ENCODE measurements at regions not wholly inside any gene's neighbourhood (a gene's known extent, or its start where the extent isn't known, plus 50 kb on each side); places are given as distances from the start of the nearest gene placed in this dataset.

- Histone ChIP-seq H3F3A (replicated peaks; ENCODE audit: low read depth) (no peaks in the 10 kb centered on the region), H3K27ac (ENCODE audit: low read depth) (no peak overlapping the region), H3K4me2 (no peak overlapping the region), H4K20me1 (replicated peaks; ENCODE audit: insufficient read depth) (no peaks in the 10 kb centered on the region), H3K9me2 (ENCODE audit: insufficient read depth) (no peaks in the 10 kb centered on the region), H3K36me3 (ENCODE audit: insufficient read depth) (no peaks in the 10 kb centered on the region), H2AFZ (peak overlapping the region; percentile 70; the same call in 1 of the 2 replicates), H3K27me3 (ENCODE audit: insufficient read depth) (no peaks in the 10 kb centered on the region), H3K79me2 (replicated peaks; ENCODE audit: insufficient read depth) (no peaks in the 10 kb centered on the region), H3K4me1 (ENCODE audit: insufficient read depth) (no peaks in the 10 kb centered on the region), H3K4me3 (no peak overlapping the region)
- Mint-ChIP-seq H3K27me3 (ENCODE audit: insufficient read depth, low read depth, poor library complexity) (no peaks in the 10 kb centered on the region), H3K36me3 (ENCODE audit: low read depth) (no peaks in the 10 kb centered on the region), H3K27ac (no peak overlapping the region), H3K4me3 (no peak overlapping the region), H3K9me3 (no peaks in the 10 kb centered on the region), H3K4me1 (0 out of 3 replicates have a peak, but pooled peaks cover 3% of the 10 kb centered on the region)
- ATAC-seq (no peak), DNase-seq (ENCODE audit: low spot score) (no peak)
- TF ChIP-seq CTCF (conservative IDR thresholded peaks at IDR 0.05; ENCODE audit: low read depth in 2 of 2), result no peak
- TF ChIP-seq EZH2phosphoT487 (IDR thresholded peaks at IDR 0.05; ENCODE audit: unreplicated experiment), result no peak
- TF ChIP-seq JUNB (IDR thresholded peaks at IDR 0.05; ENCODE audit: unreplicated experiment), result no peak
- TF ChIP-seq ZNF331 (CRISPR knock-in tag; IDR thresholded peaks at IDR 0.05; ENCODE audit: low read depth), result no peak
- no peak for TF ChIP-seq ZNF114 (CRISPR knock-in tag; IDR thresholded peaks at IDR 0.05)
- TF ChIP-seq POLR2AphosphoS5 (IDR thresholded peaks at IDR 0.05; ENCODE audit: low read depth), result no peak
- TF ChIP-seq REST (IDR thresholded peaks at IDR 0.05; ENCODE audit: unreplicated experiment), result no peak
- TF ChIP-seq EZH2 (IDR thresholded peaks at IDR 0.05; ENCODE audit: low read depth, unreplicated experiment), result no peak
- TF ChIP-seq NANOG (IDR thresholded peaks at IDR 0.05; ENCODE audit: borderline replicate concordance), result no peak
- no peak for TF ChIP-seq ETS1 (IDR thresholded peaks at IDR 0.05)
These were observed 135.0 kb upstream of the ZNF804A start for GRCh38 chr2:184463102-184463865.

Measured in GM23338 (cell line).